ENCODE measurements at regions not wholly inside any gene's neighbourhood (a gene's known extent, or its start where the extent isn't known, plus 50 kb on each side); places are given as distances from the start of the nearest gene placed in this dataset.

- no peak for DNase-seq (ENCODE audit: low read depth)
- H3K4me3 ChIP-seq (ENCODE audit: control insufficient read depth, low read depth, low read length), result no peak overlapping the region
- no peak for TF ChIP-seq CTCF (IDR thresholded peaks at IDR 0.05; ENCODE audit: control insufficient read depth, insufficient read depth, low read depth, low read length, missing control alignments)
Observed at GRCh38 chr2:830419-831224, 120.0 kb upstream of the SNTG2 start.

GRCh38 chr2:829047-829446 is 121.6 kb upstream of the SNTG2 start:
- H3K4me3 ChIP-seq (ENCODE audit: control insufficient read depth, low read depth, low read length), result no peak overlapping the region

GRCh38 chr2:824954-825353 is 125.7 kb upstream of the SNTG2 start:
- TF ChIP-seq CTCF (IDR thresholded peaks at IDR 0.05; ENCODE audit: control insufficient read depth, insufficient read depth, low read depth, low read length, missing control alignments), result no peak
- no peak overlapping the region for H3K4me3 ChIP-seq (ENCODE audit: control insufficient read depth, low read depth, low read length)
- DNase-seq (ENCODE audit: low read depth), result no peak

More at GRCh38 chr2:829047-829446, 121.6 kb upstream of the SNTG2 start:
- DNase-seq (ENCODE audit: low read depth), result no peak
- no peak for TF ChIP-seq CTCF (IDR thresholded peaks at IDR 0.05; ENCODE audit: control insufficient read depth, insufficient read depth, low read depth, low read length, missing control alignments)

- no peak overlapping the region for H3K4me3 ChIP-seq (ENCODE audit: control insufficient read depth, low read depth, low read length)
- no peak for TF ChIP-seq CTCF (IDR thresholded peaks at IDR 0.05; ENCODE audit: control insufficient read depth, insufficient read depth, low read depth, low read length, missing control alignments)
- no peak for DNase-seq (ENCODE audit: low read depth)
Observed at GRCh38 chr2:824524-824923, 126.1 kb upstream of the SNTG2 start.

GRCh38 chr2:821546-821945 is 129.1 kb upstream of the SNTG2 start:
- H3K4me3 ChIP-seq (ENCODE audit: control insufficient read depth, low read depth, low read length), result no peak overlapping the region
- DNase-seq (ENCODE audit: low read depth), result no peak
- no peak for TF ChIP-seq CTCF (IDR thresholded peaks at IDR 0.05; ENCODE audit: control insufficient read depth, insufficient read depth, low read depth, low read length, missing control alignments)

- no peak for DNase-seq (ENCODE audit: low read depth)
- no peak overlapping the region for H3K4me3 ChIP-seq (ENCODE audit: control insufficient read depth, low read depth, low read length)
- TF ChIP-seq CTCF (IDR thresholded peaks at IDR 0.05; ENCODE audit: control insufficient read depth, insufficient read depth, low read depth, low read length, missing control alignments), result no peak
Observed at GRCh38 chr2:819601-820000, 131.0 kb upstream of the SNTG2 start.

Data from AG09309 (cell line).